ENCODE measurements at regions not wholly inside any gene's neighbourhood (a gene's known extent, or its start where the extent isn't known, plus 50 kb on each side); places are given as distances from the start of the nearest gene placed in this dataset.
"Not testable (repeated sequence)": the region's sequence is repeated elsewhere in the genome, so short reads cannot be mapped to it uniquely, and the experiment has no call there.

- Histone ChIP-seq H3K36me3 (ENCODE audit: control insufficient read depth in 2 of 2, insufficient read depth in 2 of 2, low read length in 1 of 2) (no peaks in the 10 kb centered on the region), H3K4me3 (ENCODE audit: low read depth in 1 of 2, low read length in 2 of 2) (no peak overlapping the region), H3K27me3 (ENCODE audit: control insufficient read depth in 1 of 2, insufficient read depth in 2 of 2, low read length in 2 of 2) (no peaks in the 10 kb centered on the region), H3K9me3 (ENCODE audit: control insufficient read depth in 2 of 2, insufficient read depth in 1 of 2, low read depth in 1 of 2, low read length in 1 of 2) (no peaks in the 10 kb centered on the region), H3K27ac (ENCODE audit: low read depth in 2 of 2, low read length in 1 of 2) (no peak overlapping the region), H3K4me1 (ENCODE audit: control insufficient read depth in 2 of 2, insufficient read depth in 2 of 2, low read length in 1 of 2) (no peaks in the 10 kb centered on the region)
- 80% methylated on average over 2 of the region's 2 CpGs for WGBS, 2 donors
These were observed 60.0 kb downstream of the DMAC1 start for GRCh38 chr9:7739595-7739994.

- no peaks in the 10 kb centered on the region for H3K4me1 ChIP-seq (ENCODE audit: control insufficient read depth in 2 of 2, insufficient read depth in 2 of 2, low read length in 1 of 2)
- no peak overlapping the region for H3K4me3 ChIP-seq (ENCODE audit: low read depth in 1 of 2, low read length in 2 of 2)
- 90 to 92% methylated on average over 2 of the region's 2 CpGs for WGBS, 2 donors
- H3K27ac ChIP-seq (ENCODE audit: low read depth in 2 of 2, low read length in 1 of 2) = no peak overlapping the region
- no peaks in the 10 kb centered on the region for H3K27me3 ChIP-seq (ENCODE audit: control insufficient read depth in 1 of 2, insufficient read depth in 2 of 2, low read length in 2 of 2)
- H3K9me3 ChIP-seq (ENCODE audit: control insufficient read depth in 2 of 2, insufficient read depth in 1 of 2, low read depth in 1 of 2, low read length in 1 of 2) = no peaks in the 10 kb centered on the region
- H3K36me3 ChIP-seq (ENCODE audit: control insufficient read depth in 2 of 2, insufficient read depth in 2 of 2, low read length in 1 of 2) = no peaks in the 10 kb centered on the region
These were observed 64.3 kb downstream of the DMAC1 start for GRCh38 chr9:7735311-7735710.

DNA sequence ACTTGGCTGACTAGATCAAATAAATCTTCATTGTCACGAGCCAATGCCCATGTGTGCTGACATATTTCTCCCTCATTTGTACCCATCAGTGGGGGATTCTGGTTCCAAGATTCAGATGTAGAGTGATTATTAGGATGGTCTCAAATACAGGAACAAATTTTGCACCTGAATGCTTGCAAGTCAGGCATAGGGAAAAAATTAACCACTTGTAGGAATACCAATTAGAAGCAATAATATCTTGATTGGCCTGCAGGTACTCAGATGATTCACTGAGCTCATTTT lies 69.5 kb downstream of the DMAC1 start:
- WGBS, 2 donors = 59 to 67% methylated on average over 1 of the region's 1 CpG

DNA sequence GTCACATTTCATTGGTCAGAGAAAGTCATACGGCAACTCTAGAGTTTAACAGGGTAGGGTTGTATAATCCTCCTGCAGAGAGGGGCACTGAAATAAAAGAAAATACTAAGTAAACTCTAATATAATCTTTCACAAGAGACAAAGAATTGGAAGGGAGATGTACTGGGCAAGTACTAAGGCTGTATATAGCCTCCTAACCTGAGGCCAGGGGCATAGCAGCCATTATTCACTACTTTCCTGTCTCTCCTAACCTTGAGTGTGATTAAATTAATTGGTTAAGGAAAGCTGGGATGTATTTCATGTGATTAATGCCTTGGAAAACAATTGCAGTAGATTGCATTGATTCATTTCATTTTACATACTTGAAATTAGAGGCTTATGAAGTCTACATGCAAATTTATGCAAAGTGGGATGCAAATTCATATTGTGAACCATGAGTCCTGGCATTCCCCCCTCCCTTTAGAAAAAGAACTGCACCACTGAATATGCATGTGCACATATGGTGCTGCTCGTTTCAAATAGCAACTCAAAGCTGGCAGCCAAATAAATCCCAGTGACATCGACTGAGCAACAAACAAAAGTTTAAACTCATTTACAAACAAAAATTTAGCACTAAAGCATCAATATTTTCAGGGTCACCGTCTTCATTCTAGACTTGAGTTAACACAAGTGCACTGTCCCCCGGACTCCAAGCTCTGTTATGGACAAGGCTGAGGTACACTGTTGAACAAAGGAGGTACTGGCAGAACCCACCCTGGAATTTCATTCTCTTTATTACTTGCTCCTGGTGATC lies 70.0 kb downstream of the DMAC1 start:
- H3K36me3 ChIP-seq (ENCODE audit: control insufficient read depth in 2 of 2, insufficient read depth in 2 of 2, low read length in 1 of 2) = no peaks in the 10 kb centered on the region
- no peak overlapping the region for H3K4me3 ChIP-seq (ENCODE audit: low read depth in 1 of 2, low read length in 2 of 2)
- H3K27me3 ChIP-seq (ENCODE audit: control insufficient read depth in 1 of 2, insufficient read depth in 2 of 2, low read length in 2 of 2) = no peaks in the 10 kb centered on the region
- WGBS, 2 donors = 76 to 85% methylated on average over 5 of the region's 5 CpGs
- no peaks in the 10 kb centered on the region for H3K4me1 ChIP-seq (ENCODE audit: control insufficient read depth in 2 of 2, insufficient read depth in 2 of 2, low read length in 1 of 2)
- no peaks in the 10 kb centered on the region for H3K9me3 ChIP-seq (ENCODE audit: control insufficient read depth in 2 of 2, insufficient read depth in 1 of 2, low read depth in 1 of 2, low read length in 1 of 2)
- no peak overlapping the region for H3K27ac ChIP-seq (ENCODE audit: low read depth in 2 of 2, low read length in 1 of 2)

More for the DNA sequence above, 69.5 kb downstream of the DMAC1 start:
- Histone ChIP-seq H3K9me3 (ENCODE audit: control insufficient read depth in 2 of 2, insufficient read depth in 1 of 2, low read depth in 1 of 2, low read length in 1 of 2) (no peaks in the 10 kb centered on the region), H3K4me3 (ENCODE audit: low read depth in 1 of 2, low read length in 2 of 2) (no peak overlapping the region), H3K4me1 (ENCODE audit: control insufficient read depth in 2 of 2, insufficient read depth in 2 of 2, low read length in 1 of 2) (no peaks in the 10 kb centered on the region), H3K36me3 (ENCODE audit: control insufficient read depth in 2 of 2, insufficient read depth in 2 of 2, low read length in 1 of 2) (no peaks in the 10 kb centered on the region), H3K27ac (ENCODE audit: low read depth in 2 of 2, low read length in 1 of 2) (no peak overlapping the region), H3K27me3 (ENCODE audit: control insufficient read depth in 1 of 2, insufficient read depth in 2 of 2, low read length in 2 of 2) (no peaks in the 10 kb centered on the region)

DNA sequence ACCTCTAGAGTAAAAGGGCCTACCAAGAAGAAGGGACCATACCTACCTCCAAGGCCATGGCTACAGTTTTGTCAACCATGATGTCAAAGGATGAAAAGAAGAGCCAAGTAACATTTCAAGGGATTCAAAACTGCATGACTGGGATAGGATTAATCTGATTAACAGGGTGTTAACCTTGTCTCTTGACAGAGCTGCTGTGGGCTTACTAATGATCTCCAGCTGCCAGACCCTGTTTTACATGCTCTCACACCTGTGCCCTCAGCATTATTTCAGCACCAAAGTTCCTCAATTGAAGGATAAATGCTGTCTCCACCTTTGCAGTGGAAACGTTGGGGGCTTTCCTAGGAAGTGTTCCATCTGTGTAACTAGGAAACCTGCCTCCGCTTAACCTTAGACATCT lies 78.3 kb downstream of the DMAC1 start:
- Histone ChIP-seq H3K4me1 (ENCODE audit: control insufficient read depth in 2 of 2, insufficient read depth in 2 of 2, low read length in 1 of 2) (no peaks in the 10 kb centered on the region), H3K27ac (ENCODE audit: low read depth in 2 of 2, low read length in 1 of 2) (no peak overlapping the region), H3K27me3 (ENCODE audit: control insufficient read depth in 1 of 2, insufficient read depth in 2 of 2, low read length in 2 of 2) (no peaks in the 10 kb centered on the region), H3K4me3 (ENCODE audit: low read depth in 1 of 2, low read length in 2 of 2) (no peak overlapping the region), H3K9me3 (ENCODE audit: control insufficient read depth in 2 of 2, insufficient read depth in 1 of 2, low read depth in 1 of 2, low read length in 1 of 2) (no peaks in the 10 kb centered on the region), H3K36me3 (ENCODE audit: control insufficient read depth in 2 of 2, insufficient read depth in 2 of 2, low read length in 1 of 2) (no peaks in the 10 kb centered on the region)
- 64 to 66% methylated on average over 2 of the region's 2 CpGs for WGBS, 2 donors

- not testable (repeated sequence) for H3K36me3 ChIP-seq (ENCODE audit: control insufficient read depth in 2 of 2, insufficient read depth in 2 of 2, low read length in 1 of 2); H3K4me3 ChIP-seq (ENCODE audit: low read depth in 1 of 2, low read length in 2 of 2); H3K9me3 ChIP-seq (ENCODE audit: control insufficient read depth in 2 of 2, insufficient read depth in 1 of 2, low read depth in 1 of 2, low read length in 1 of 2); H3K4me1 ChIP-seq (ENCODE audit: control insufficient read depth in 2 of 2, insufficient read depth in 2 of 2, low read length in 1 of 2); H3K27me3 ChIP-seq (ENCODE audit: control insufficient read depth in 1 of 2, insufficient read depth in 2 of 2, low read length in 2 of 2); H3K27ac ChIP-seq (ENCODE audit: low read depth in 2 of 2, low read length in 1 of 2)
- WGBS, 2 donors = 83 to 95% methylated on average over 8 of the region's 8 CpGs
These were observed 86.5 kb downstream of the DMAC1 start for GRCh38 chr9:7713088-7713487.

- H3K4me1 ChIP-seq (ENCODE audit: control insufficient read depth in 2 of 2, insufficient read depth in 2 of 2, low read length in 1 of 2) = no peaks in the 10 kb centered on the region
- no peaks in the 10 kb centered on the region for H3K27me3 ChIP-seq (ENCODE audit: control insufficient read depth in 1 of 2, insufficient read depth in 2 of 2, low read length in 2 of 2)
- H3K4me3 ChIP-seq (ENCODE audit: low read depth in 1 of 2, low read length in 2 of 2) = no peak overlapping the region
- H3K9me3 ChIP-seq (ENCODE audit: control insufficient read depth in 2 of 2, insufficient read depth in 1 of 2, low read depth in 1 of 2, low read length in 1 of 2) = no peaks in the 10 kb centered on the region
- no peaks in the 10 kb centered on the region for H3K36me3 ChIP-seq (ENCODE audit: control insufficient read depth in 2 of 2, insufficient read depth in 2 of 2, low read length in 1 of 2)
- H3K27ac ChIP-seq (ENCODE audit: low read depth in 2 of 2, low read length in 1 of 2) = no peak overlapping the region
These were observed 88.9 kb downstream of the DMAC1 start for GRCh38 chr9:7710686-7711085.

- H3K4me1 ChIP-seq (ENCODE audit: control insufficient read depth in 2 of 2, insufficient read depth in 2 of 2, low read length in 1 of 2) = no peaks in the 10 kb centered on the region
- H3K36me3 ChIP-seq (ENCODE audit: control insufficient read depth in 2 of 2, insufficient read depth in 2 of 2, low read length in 1 of 2) = no peaks in the 10 kb centered on the region
- no peak overlapping the region for H3K27ac ChIP-seq (ENCODE audit: low read depth in 2 of 2, low read length in 1 of 2)
- H3K4me3 ChIP-seq (ENCODE audit: low read depth in 1 of 2, low read length in 2 of 2) = no peak overlapping the region
- no peaks in the 10 kb centered on the region for H3K9me3 ChIP-seq (ENCODE audit: control insufficient read depth in 2 of 2, insufficient read depth in 1 of 2, low read depth in 1 of 2, low read length in 1 of 2)
- WGBS, 2 donors = 91 to 95% methylated on average over 4 of the region's 4 CpGs
- no peaks in the 10 kb centered on the region for H3K27me3 ChIP-seq (ENCODE audit: control insufficient read depth in 1 of 2, insufficient read depth in 2 of 2, low read length in 2 of 2)
These were observed 91.6 kb downstream of the DMAC1 start for GRCh38 chr9:7707934-7708333.

GRCh38 chr9:7704543-7704942 lies 95.0 kb downstream of the DMAC1 start:
- Histone ChIP-seq H3K4me3 (ENCODE audit: low read depth in 1 of 2, low read length in 2 of 2) (no peak overlapping the region), H3K4me1 (ENCODE audit: control insufficient read depth in 2 of 2, insufficient read depth in 2 of 2, low read length in 1 of 2) (no peaks in the 10 kb centered on the region), H3K9me3 (ENCODE audit: control insufficient read depth in 2 of 2, insufficient read depth in 1 of 2, low read depth in 1 of 2, low read length in 1 of 2) (no peaks in the 10 kb centered on the region), H3K36me3 (ENCODE audit: control insufficient read depth in 2 of 2, insufficient read depth in 2 of 2, low read length in 1 of 2) (no peaks in the 10 kb centered on the region), H3K27ac (ENCODE audit: low read depth in 2 of 2, low read length in 1 of 2) (no peak overlapping the region), H3K27me3 (ENCODE audit: control insufficient read depth in 1 of 2, insufficient read depth in 2 of 2, low read length in 2 of 2) (no peaks in the 10 kb centered on the region)
- 59 to 67% methylated on average over 1 of the region's 1 CpG for WGBS, 2 donors

- 80 to 84% methylated on average over 2 of the region's 2 CpGs for WGBS, 2 donors
- Histone ChIP-seq H3K27ac (ENCODE audit: low read depth in 2 of 2, low read length in 1 of 2) (no peak overlapping the region), H3K36me3 (ENCODE audit: control insufficient read depth in 2 of 2, insufficient read depth in 2 of 2, low read length in 1 of 2) (no peaks in the 10 kb centered on the region), H3K9me3 (ENCODE audit: control insufficient read depth in 2 of 2, insufficient read depth in 1 of 2, low read depth in 1 of 2, low read length in 1 of 2) (no peaks in the 10 kb centered on the region), H3K27me3 (ENCODE audit: control insufficient read depth in 1 of 2, insufficient read depth in 2 of 2, low read length in 2 of 2) (no peaks in the 10 kb centered on the region), H3K4me1 (ENCODE audit: control insufficient read depth in 2 of 2, insufficient read depth in 2 of 2, low read length in 1 of 2) (no peaks in the 10 kb centered on the region), H3K4me3 (ENCODE audit: low read depth in 1 of 2, low read length in 2 of 2) (no peak overlapping the region)
These were observed 107.7 kb downstream of the DMAC1 start for GRCh38 chr9:7691909-7692308.
